ENCODE measurements at regions not wholly inside any gene's neighbourhood (a gene's known extent, or its start where the extent isn't known, plus 50 kb on each side); places are given as distances from the start of the nearest gene placed in this dataset.

- no peak for TF ChIP-seq GATA1 (IDR thresholded peaks at IDR 0.05; ENCODE audit: low read depth, low read length)
- TF ChIP-seq POLR2A (IDR thresholded peaks at IDR 0.05; ENCODE audit: low read length): no peak
- DNase-seq: no peak
Observed at GRCh38 chr12:67413577-67413976, 144.4 kb downstream of the CAND1 start.

GRCh38 chr12:67414011-67414715 is 145.0 kb downstream of the CAND1 start:
- DNase-seq: no peak
- TF ChIP-seq POLR2A (IDR thresholded peaks at IDR 0.05; ENCODE audit: low read length) (no peak), GATA1 (IDR thresholded peaks at IDR 0.05; ENCODE audit: low read depth, low read length) (no peak)

GRCh38 chr12:67415473-67415872 is 146.3 kb downstream of the CAND1 start:
- DNase-seq: peak; percentile 8 to 10
- TF ChIP-seq GATA1 (IDR thresholded peaks at IDR 0.05; ENCODE audit: low read depth, low read length) (no peak), POLR2A (IDR thresholded peaks at IDR 0.05; ENCODE audit: low read length) (no peak)

- TF ChIP-seq POLR2A (IDR thresholded peaks at IDR 0.05; ENCODE audit: low read length) (no peak), GATA1 (IDR thresholded peaks at IDR 0.05; ENCODE audit: low read depth, low read length) (no peak)
- no peak for DNase-seq
Observed at GRCh38 chr12:67419810-67420209, 150.7 kb downstream of the CAND1 start.

- DNase-seq: no peak
- TF ChIP-seq POLR2A (IDR thresholded peaks at IDR 0.05; ENCODE audit: low read length) (no peak), GATA1 (IDR thresholded peaks at IDR 0.05; ENCODE audit: low read depth, low read length) (no peak)
Observed at GRCh38 chr12:67420506-67420905, 151.3 kb downstream of the CAND1 start.

- no peak for DNase-seq
- TF ChIP-seq POLR2A (IDR thresholded peaks at IDR 0.05; ENCODE audit: low read length) (no peak), GATA1 (IDR thresholded peaks at IDR 0.05; ENCODE audit: low read depth, low read length) (no peak)
Observed at GRCh38 chr12:67422081-67422480, 152.9 kb downstream of the CAND1 start.

- no peak for DNase-seq
- TF ChIP-seq POLR2A (IDR thresholded peaks at IDR 0.05; ENCODE audit: low read length) (no peak), GATA1 (IDR thresholded peaks at IDR 0.05; ENCODE audit: low read depth, low read length) (no peak)
Observed at GRCh38 chr12:67424784-67425183, 155.6 kb downstream of the CAND1 start.

- DNase-seq: no peak
- TF ChIP-seq GATA1 (IDR thresholded peaks at IDR 0.05; ENCODE audit: low read depth, low read length): no peak
- TF ChIP-seq POLR2A (IDR thresholded peaks at IDR 0.05; ENCODE audit: low read length): no peak
Observed at GRCh38 chr12:67425394-67425793, 156.2 kb downstream of the CAND1 start.

- no peak for DNase-seq
- no peak for TF ChIP-seq POLR2A (IDR thresholded peaks at IDR 0.05; ENCODE audit: low read length)
- TF ChIP-seq GATA1 (IDR thresholded peaks at IDR 0.05; ENCODE audit: low read depth, low read length): no peak
Observed at GRCh38 chr12:67426067-67426466, 156.9 kb downstream of the CAND1 start.

GRCh38 chr12:67427336-67427735 is 158.2 kb downstream of the CAND1 start:
- no peak for DNase-seq
- TF ChIP-seq POLR2A (IDR thresholded peaks at IDR 0.05; ENCODE audit: low read length) (no peak), GATA1 (IDR thresholded peaks at IDR 0.05; ENCODE audit: low read depth, low read length) (no peak)

GRCh38 chr12:67428431-67428830 is 159.3 kb downstream of the CAND1 start:
- TF ChIP-seq POLR2A (IDR thresholded peaks at IDR 0.05; ENCODE audit: low read length) (no peak), GATA1 (IDR thresholded peaks at IDR 0.05; ENCODE audit: low read depth, low read length) (no peak)
- DNase-seq: no peak

GRCh38 chr12:67430708-67431335 is 161.7 kb downstream of the CAND1 start:
- TF ChIP-seq POLR2A (IDR thresholded peaks at IDR 0.05; ENCODE audit: low read length): no peak
- no peak for TF ChIP-seq GATA1 (IDR thresholded peaks at IDR 0.05; ENCODE audit: low read depth, low read length)
- no peak for DNase-seq

- no peak for DNase-seq
- no peak for TF ChIP-seq GATA1 (IDR thresholded peaks at IDR 0.05; ENCODE audit: low read depth, low read length)
Observed at GRCh38 chr12:67431411-67432020, 162.4 kb downstream of the CAND1 start.

- DNase-seq: peak in 1 of 2 experiments; percentile 21
- no peak for TF ChIP-seq GATA1 (IDR thresholded peaks at IDR 0.05; ENCODE audit: low read depth, low read length)
Observed at GRCh38 chr12:67433385-67434175, 164.4 kb downstream of the CAND1 start.

All from erythroblast (primary cell).